ENCODE measurements at regions not wholly inside any gene's neighbourhood (a gene's known extent, or its start where the extent isn't known, plus 50 kb on each side); places are given as distances from the start of the nearest gene placed in this dataset.

- no peaks in the 10 kb centered on the region for H3K9me3 Mint-ChIP-seq
- H3K27me3 Mint-ChIP-seq (ENCODE audit: insufficient read depth): no peaks in the 10 kb centered on the region; the same call in 1 of the 2 replicates
- peak; percentile 41 for DNase-seq
- H3K4me1 Mint-ChIP-seq (ENCODE audit: low read depth): peaks cover 52% of the 10 kb centered on the region
- H3K36me3 Mint-ChIP-seq (ENCODE audit: low read depth): peaks cover 59% of the 10 kb centered on the region
- no peak overlapping the region for H3K4me3 Mint-ChIP-seq
- peak overlapping the region; percentile 23; the same call in 1 of the 2 replicates for H3K27ac Mint-ChIP-seq
- TF ChIP-seq CTCF (IDR thresholded peaks at IDR 0.05): 0 out of 2 replicates have a peak, but pooled peaks have one; percentile 22
These were observed 226.8 kb upstream of the RGS6 start for GRCh38 chr14:71705460-71705859.

GRCh38 chr14:71709076-71709475, 223.2 kb upstream of the RGS6 start:
- Mint-ChIP-seq H3K27me3 (ENCODE audit: insufficient read depth) (peaks cover 3% of the 10 kb centered on the region; the same call in 1 of the 2 replicates), H3K9me3 (no peaks in the 10 kb centered on the region), H3K4me3 (no peak overlapping the region), H3K4me1 (ENCODE audit: low read depth) (peaks cover 57% of the 10 kb centered on the region), H3K27ac (no peak overlapping the region), H3K36me3 (ENCODE audit: low read depth) (peaks cover 47% of the 10 kb centered on the region)
- TF ChIP-seq CTCF (IDR thresholded peaks at IDR 0.05): no peak
- no peak for DNase-seq

- Mint-ChIP-seq H3K4me1 (ENCODE audit: low read depth) (peaks cover 64% of the 10 kb centered on the region), H3K9me3 (no peaks in the 10 kb centered on the region), H3K36me3 (ENCODE audit: low read depth) (peaks cover 47% of the 10 kb centered on the region), H3K4me3 (no peak overlapping the region), H3K27me3 (ENCODE audit: insufficient read depth) (peaks cover 3% of the 10 kb centered on the region; the same call in 1 of the 2 replicates), H3K27ac (peak overlapping the region; percentile 95; the same call in 1 of the 2 replicates)
- no peak for DNase-seq
- no peak for TF ChIP-seq CTCF (IDR thresholded peaks at IDR 0.05)
These were observed 222.2 kb upstream of the RGS6 start for GRCh38 chr14:71709987-71710386.

- H3K9me3 Mint-ChIP-seq: no peaks in the 10 kb centered on the region
- DNase-seq: no peak
- peaks cover 64% of the 10 kb centered on the region for H3K4me1 Mint-ChIP-seq (ENCODE audit: low read depth)
- H3K27me3 Mint-ChIP-seq (ENCODE audit: insufficient read depth): peaks cover 3% of the 10 kb centered on the region; the same call in 1 of the 2 replicates
- no peak for TF ChIP-seq CTCF (IDR thresholded peaks at IDR 0.05)
- peaks cover 44% of the 10 kb centered on the region for H3K36me3 Mint-ChIP-seq (ENCODE audit: low read depth)
- peak overlapping the region; percentile 95 for H3K27ac Mint-ChIP-seq
- H3K4me3 Mint-ChIP-seq: peak overlapping the region; percentile 76
These were observed 221.1 kb upstream of the RGS6 start for GRCh38 chr14:71711125-71711524.

GRCh38 chr14:71711619-71712018, 220.6 kb upstream of the RGS6 start:
- H3K4me3 Mint-ChIP-seq: peak overlapping the region; percentile 76
- H3K27ac Mint-ChIP-seq: peak overlapping the region; percentile 95
- H3K36me3 Mint-ChIP-seq (ENCODE audit: low read depth): peaks cover 45% of the 10 kb centered on the region
- peak; percentile 91 for DNase-seq
- no peak for TF ChIP-seq CTCF (IDR thresholded peaks at IDR 0.05)
- peaks cover 3% of the 10 kb centered on the region; the same call in 1 of the 2 replicates for H3K27me3 Mint-ChIP-seq (ENCODE audit: insufficient read depth)
- peaks cover 69% of the 10 kb centered on the region for H3K4me1 Mint-ChIP-seq (ENCODE audit: low read depth)
- no peaks in the 10 kb centered on the region for H3K9me3 Mint-ChIP-seq
